GM12874 (cell line): ENCODE measurements at regions not wholly inside any gene's neighbourhood (a gene's known extent, or its start where the extent isn't known, plus 50 kb on each side); places are given as distances from the start of the nearest gene placed in this dataset.

ENCODE experiments used
- CTCF ChIP-seq: IDR thresholded peaks from 2 replicates; pipeline ENCODE4 v1.5.1; 2011; ENCODE audit warnings: low read depth, mild to moderate bottlenecking, control low read depth, low read length, moderate library complexity; ENCODE audit not compliant: insufficient read depth

GRCh38 chr15:70432924-70433495, 330.3 kb downstream of the UACA start:
- TF ChIP-seq CTCF = no peak

GRCh38 chr15:70431854-70432253, 331.5 kb downstream of the UACA start:
- no peak for TF ChIP-seq CTCF

GRCh38 chr15:70430069-70430468, 332.4 kb upstream of the TLE3 start:
- TF ChIP-seq CTCF = no peak

GRCh38 chr15:70429056-70429722, 331.5 kb upstream of the TLE3 start:
- no peak for TF ChIP-seq CTCF

- no peak for TF ChIP-seq CTCF
Measured at GRCh38 chr15:70428211-70428822, 330.6 kb upstream of the TLE3 start.

GRCh38 chr15:70427167-70428120, 329.7 kb upstream of the TLE3 start:
- no peak for TF ChIP-seq CTCF

GRCh38 chr15:70426096-70426821, 328.5 kb upstream of the TLE3 start:
- no peak for TF ChIP-seq CTCF
